SU-DHL-6 (cell line): ENCODE measurements at regions not wholly inside any gene's neighbourhood (a gene's known extent, or its start where the extent isn't known, plus 50 kb on each side); places are given as distances from the start of the nearest gene placed in this dataset.

Experiments
- CTCF ChIP-seq: fragments of 200-600 bp; sonication (generic); IDR thresholded peaks from one replicate; pipeline ENCODE4 v1.5.1; 2017; ENCODE audit warnings: antibody characterized with exemption, mild to moderate bottlenecking, low read length, moderate library complexity; ENCODE audit not compliant: insufficient read depth, poor library complexity, severe bottlenecking
- EZH2phosphoT487 ChIP-seq: fragments of 200-600 bp; sonication (generic), shearing (Covaris generic); conservative IDR thresholded peaks from 2 replicates; pipeline ENCODE4 v1.6.1; 2018; ENCODE audit warnings: mild to moderate bottlenecking, antibody characterized with exemption, low read length, moderate library complexity, mixed read lengths

GRCh38 chr5:21581508-21581907 is 1271.6 kb downstream of the CDH12 start:
- TF ChIP-seq CTCF (no peak), EZH2phosphoT487 (no peak)
